GM19397 (cell line): ENCODE measurements at regions not wholly inside any gene's neighbourhood (a gene's known extent, or its start where the extent isn't known, plus 50 kb on each side); places are given as distances from the start of the nearest gene placed in this dataset.
"Not testable (repeated sequence)": the region's sequence is repeated elsewhere in the genome, so short reads cannot be mapped to it uniquely, and the experiment has no call there.

ENCODE experiments used
- ATAC-seq: cut with Tn5 transposase; IDR thresholded peaks from one replicate; pipeline ENCODE4 v1.9.1; 2021; ENCODE audit warnings: mild to moderate bottlenecking, moderate library complexity; ENCODE audit not compliant: unreplicated experiment

GRCh38 chr10:64007157-64007556 is 486.0 kb downstream of the REEP3 start:
- ATAC-seq, result no peak

GRCh38 chr10:64010711-64011110 is 489.5 kb downstream of the REEP3 start:
- no peak for ATAC-seq

- ATAC-seq, result no peak
Observed at GRCh38 chr10:64011912-64012714, 490.9 kb downstream of the REEP3 start.

- ATAC-seq, result no peak
Observed at GRCh38 chr10:64014281-64014680, 493.1 kb downstream of the REEP3 start.

- no peak for ATAC-seq
Observed at GRCh38 chr10:64023926-64024470, 502.8 kb downstream of the REEP3 start.

GRCh38 chr10:64033711-64034110 is 512.5 kb downstream of the REEP3 start:
- no peak for ATAC-seq

- ATAC-seq, result no peak
Observed at GRCh38 chr10:64036321-64036930, 515.2 kb downstream of the REEP3 start.

- no peak for ATAC-seq
Observed at GRCh38 chr10:64037071-64037661, 516.0 kb downstream of the REEP3 start.

GRCh38 chr10:64038107-64038506 is 516.9 kb downstream of the REEP3 start:
- ATAC-seq, result no peak

GRCh38 chr10:64039198-64039597 is 518.0 kb downstream of the REEP3 start:
- ATAC-seq, result no peak

- peak; percentile 6 for ATAC-seq
Observed at GRCh38 chr10:64040781-64041180, 519.6 kb downstream of the REEP3 start.

- peak; percentile 88 for ATAC-seq
Observed at GRCh38 chr10:64041185-64041988, 520.2 kb downstream of the REEP3 start.

GRCh38 chr10:64041989-64042490 is 520.8 kb downstream of the REEP3 start:
- no peak for ATAC-seq

- no peak for ATAC-seq
Observed at GRCh38 chr10:64044098-64044497, 522.9 kb downstream of the REEP3 start.

GRCh38 chr10:64044957-64045632 is 523.9 kb downstream of the REEP3 start:
- ATAC-seq, result not testable (repeated sequence)

- no peak for ATAC-seq
Observed at GRCh38 chr10:64054392-64054791, 533.2 kb downstream of the REEP3 start.

- no peak for ATAC-seq
Observed at GRCh38 chr10:64059884-64060283, 538.7 kb downstream of the REEP3 start.

GRCh38 chr10:64060389-64060788 is 539.2 kb downstream of the REEP3 start:
- ATAC-seq, result no peak

GRCh38 chr10:64062793-64063192 is 541.6 kb downstream of the REEP3 start:
- ATAC-seq, result no peak

GRCh38 chr10:64067009-64067606 is 545.9 kb downstream of the REEP3 start:
- ATAC-seq, result no peak
